ENCODE measurements at regions not wholly inside any gene's neighbourhood (a gene's known extent, or its start where the extent isn't known, plus 50 kb on each side); places are given as distances from the start of the nearest gene placed in this dataset.

- no peak overlapping the region for H3K27ac ChIP-seq (ENCODE audit: low read depth in 2 of 2, low read length in 2 of 2)
- no peaks in the 10 kb centered on the region for H3K9me3 ChIP-seq (ENCODE audit: control insufficient read depth in 2 of 3, insufficient read depth in 1 of 3, low read length in 3 of 3)
- H3K4me1 ChIP-seq (ENCODE audit: control insufficient read depth in 2 of 3, insufficient read depth in 2 of 3, low read depth in 1 of 3, low read length in 3 of 3) = no peaks in the 10 kb centered on the region
- intact Hi-C loops (cut with DNase I) = no loop called here
- TF ChIP-seq CTCF (IDR thresholded peaks at IDR 0.05; ENCODE audit: borderline replicate concordance, extremely low read depth, insufficient read depth) = no peak
- no peak for FAIRE-seq
- H3K9ac ChIP-seq (ENCODE audit: low read length in 3 of 3) = no peak overlapping the region
- DNase-seq = no peak
- no peak overlapping the region for H3K4me3 ChIP-seq (ENCODE audit: low read length in 3 of 3)
- H3K36me3 ChIP-seq (ENCODE audit: control insufficient read depth in 2 of 3, insufficient read depth in 3 of 3, low read length in 3 of 3) = no peaks in the 10 kb centered on the region
- H3K27me3 ChIP-seq (ENCODE audit: control insufficient read depth, insufficient read depth, low read length) = no peaks in the 10 kb centered on the region
These were observed 159.8 kb downstream of the PLPPR4 start for GRCh38 chr1:99424087-99424486.

DNA sequence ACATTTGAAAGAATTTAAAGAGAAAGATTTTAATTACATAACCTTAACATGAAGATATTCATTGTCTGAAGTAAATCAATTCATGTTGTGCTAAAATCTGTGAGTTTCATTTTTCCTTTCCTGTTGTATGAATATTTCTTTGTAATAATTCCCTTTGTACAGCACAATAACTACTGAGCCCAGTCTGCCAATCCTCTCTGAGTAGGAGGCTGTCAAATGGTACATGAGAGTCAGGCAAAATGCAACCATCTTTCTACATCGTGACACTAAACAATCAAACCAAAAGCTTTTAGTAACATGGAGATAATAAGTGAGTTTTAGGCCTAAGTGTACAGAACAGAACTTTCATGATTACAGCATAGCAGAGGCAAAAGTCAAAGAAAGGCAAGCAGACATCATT, 165.5 kb downstream of the PLPPR4 start:
- intact Hi-C loops (cut with DNase I) = no loop called here
- Histone ChIP-seq H3K4me1 (ENCODE audit: control insufficient read depth in 2 of 3, insufficient read depth in 2 of 3, low read depth in 1 of 3, low read length in 3 of 3) (no peaks in the 10 kb centered on the region), H3K27me3 (ENCODE audit: control insufficient read depth, insufficient read depth, low read length) (no peaks in the 10 kb centered on the region), H3K4me3 (ENCODE audit: low read length in 3 of 3) (no peak overlapping the region), H3K36me3 (ENCODE audit: control insufficient read depth in 2 of 3, insufficient read depth in 3 of 3, low read length in 3 of 3) (no peaks in the 10 kb centered on the region), H3K27ac (ENCODE audit: low read depth in 2 of 2, low read length in 2 of 2) (no peak overlapping the region), H3K9me3 (ENCODE audit: control insufficient read depth in 2 of 3, insufficient read depth in 1 of 3, low read length in 3 of 3) (no peaks in the 10 kb centered on the region), H3K9ac (ENCODE audit: low read length in 3 of 3) (no peak overlapping the region)
- FAIRE-seq (no peak), DNase-seq (no peak)
- TF ChIP-seq CTCF (IDR thresholded peaks at IDR 0.05; ENCODE audit: borderline replicate concordance, extremely low read depth, insufficient read depth) = no peak

GRCh38 chr1:99438656-99439230, 174.5 kb downstream of the PLPPR4 start:
- Histone ChIP-seq H3K36me3 (ENCODE audit: control insufficient read depth in 2 of 3, insufficient read depth in 3 of 3, low read length in 3 of 3) (no peaks in the 10 kb centered on the region), H3K27ac (ENCODE audit: low read depth in 2 of 2, low read length in 2 of 2) (no peak overlapping the region), H3K4me3 (ENCODE audit: low read length in 3 of 3) (no peak overlapping the region), H3K4me1 (ENCODE audit: control insufficient read depth in 2 of 3, insufficient read depth in 2 of 3, low read depth in 1 of 3, low read length in 3 of 3) (no peaks in the 10 kb centered on the region), H3K9ac (ENCODE audit: low read length in 3 of 3) (no peak overlapping the region), H3K27me3 (ENCODE audit: control insufficient read depth, insufficient read depth, low read length) (no peaks in the 10 kb centered on the region), H3K9me3 (ENCODE audit: control insufficient read depth in 2 of 3, insufficient read depth in 1 of 3, low read length in 3 of 3) (no peaks in the 10 kb centered on the region)
- intact Hi-C loops (cut with DNase I) = no loop called here
- FAIRE-seq (no peak), DNase-seq (peak in 1 of 5 donors; percentile 29)
- no peak for TF ChIP-seq CTCF (IDR thresholded peaks at IDR 0.05; ENCODE audit: borderline replicate concordance, extremely low read depth, insufficient read depth)

All from kidney (tissue), 13 donors.